ENCODE measurements at regions not wholly inside any gene's neighbourhood (a gene's known extent, or its start where the extent isn't known, plus 50 kb on each side); places are given as distances from the start of the nearest gene placed in this dataset.
"Not testable (repeated sequence)": the region's sequence is repeated elsewhere in the genome, so short reads cannot be mapped to it uniquely, and the experiment has no call there.

- DNase-seq: no peak
These were observed 442.2 kb upstream of the MAN1A1 start for GRCh38 chr6:119791736-119792135.

GRCh38 chr6:119781365-119781764 is 431.8 kb upstream of the MAN1A1 start:
- DNase-seq: no peak

- no peak for DNase-seq
These were observed 418.6 kb upstream of the MAN1A1 start for GRCh38 chr6:119768201-119768600.

GRCh38 chr6:119764927-119765681 is 415.5 kb upstream of the MAN1A1 start:
- DNase-seq: no peak

- DNase-seq: no peak
These were observed 410.5 kb upstream of the MAN1A1 start for GRCh38 chr6:119760046-119760445.

- no peak for DNase-seq
These were observed 408.8 kb upstream of the MAN1A1 start for GRCh38 chr6:119758385-119758784.

- no peak for DNase-seq
These were observed 407.9 kb upstream of the MAN1A1 start for GRCh38 chr6:119757467-119757866.

- DNase-seq: no peak
These were observed 399.8 kb upstream of the MAN1A1 start for GRCh38 chr6:119749335-119749734.

- DNase-seq: not testable (repeated sequence)
These were observed 399.0 kb upstream of the MAN1A1 start for GRCh38 chr6:119748535-119748934.

- DNase-seq: no peak
These were observed 392.7 kb upstream of the MAN1A1 start for GRCh38 chr6:119742188-119742803.

- DNase-seq: no peak
These were observed 390.2 kb upstream of the MAN1A1 start for GRCh38 chr6:119739769-119740168.

- DNase-seq: no peak
These were observed 388.9 kb upstream of the MAN1A1 start for GRCh38 chr6:119738425-119738824.

GRCh38 chr6:119736296-119737021 is 386.9 kb upstream of the MAN1A1 start:
- DNase-seq: no peak

GRCh38 chr6:119735530-119735929 is 386.0 kb upstream of the MAN1A1 start:
- DNase-seq: no peak

GRCh38 chr6:119734227-119734626 is 384.7 kb upstream of the MAN1A1 start:
- DNase-seq: no peak

GRCh38 chr6:119728935-119729334 is 379.4 kb upstream of the MAN1A1 start:
- DNase-seq: no peak

GRCh38 chr6:119728220-119728750 is 378.7 kb upstream of the MAN1A1 start:
- no peak for DNase-seq

- no peak for DNase-seq
These were observed 378.1 kb upstream of the MAN1A1 start for GRCh38 chr6:119727504-119728219.

- DNase-seq: not testable (repeated sequence)
These were observed 377.4 kb upstream of the MAN1A1 start for GRCh38 chr6:119726912-119727311.

GRCh38 chr6:119726086-119726485 is 376.5 kb upstream of the MAN1A1 start:
- DNase-seq: no peak

- DNase-seq: no peak
These were observed 370.6 kb upstream of the MAN1A1 start for GRCh38 chr6:119720160-119720559.

GRCh38 chr6:119717942-119718341 is 368.4 kb upstream of the MAN1A1 start:
- no peak for DNase-seq

- no peak for DNase-seq
These were observed 367.2 kb upstream of the MAN1A1 start for GRCh38 chr6:119716668-119717270.

All from DMS79 (cell line).